Hepatic stellate cell (primary cell): ENCODE measurements at regions not wholly inside any gene's neighbourhood (a gene's known extent, or its start where the extent isn't known, plus 50 kb on each side); places are given as distances from the start of the nearest gene placed in this dataset.
A peak's percentile ranks its signal among the peaks of the same experiment; 100 is the strongest.

Experiments used
- DNase-seq: peaks from one replicate; pipeline ENCODE4 v3.0.0; 2011; ENCODE audit warnings: low spot score

GRCh38 chr5:158406884-158407823, 548.2 kb upstream of the CLINT1 start:
- peak; percentile 7 for DNase-seq

- no peak for DNase-seq
Observed at GRCh38 chr5:158398360-158399201, 539.6 kb upstream of the CLINT1 start.

- no peak for DNase-seq
Observed at GRCh38 chr5:158397278-158397677, 538.3 kb upstream of the CLINT1 start.

- no peak for DNase-seq
Observed at GRCh38 chr5:158394102-158394501, 535.2 kb upstream of the CLINT1 start.

- no peak for DNase-seq
Observed at GRCh38 chr5:158393457-158393856, 534.5 kb upstream of the CLINT1 start.

- DNase-seq = no peak
Observed at GRCh38 chr5:158392753-158393152, 533.8 kb upstream of the CLINT1 start.

GRCh38 chr5:158390577-158390976, 531.6 kb upstream of the CLINT1 start:
- DNase-seq = no peak

GRCh38 chr5:158389786-158390185, 530.8 kb upstream of the CLINT1 start:
- DNase-seq = no peak

GRCh38 chr5:158388021-158388420, 529.1 kb upstream of the CLINT1 start:
- no peak for DNase-seq

GRCh38 chr5:158387499-158387898, 528.6 kb upstream of the CLINT1 start:
- no peak for DNase-seq

GRCh38 chr5:158385982-158386381, 527.0 kb upstream of the CLINT1 start:
- DNase-seq = no peak

- DNase-seq = peak; percentile 40
Observed at GRCh38 chr5:158384535-158385481, 525.9 kb upstream of the CLINT1 start.

- no peak for DNase-seq
Observed at GRCh38 chr5:158383486-158383885, 524.5 kb upstream of the CLINT1 start.

GRCh38 chr5:158382473-158382872, 523.5 kb upstream of the CLINT1 start:
- peak; percentile 75 for DNase-seq

GRCh38 chr5:158381614-158382160, 522.7 kb upstream of the CLINT1 start:
- no peak for DNase-seq

- DNase-seq = no peak
Observed at GRCh38 chr5:158380661-158381060, 521.7 kb upstream of the CLINT1 start.

GRCh38 chr5:158378931-158379330, 520.0 kb upstream of the CLINT1 start:
- DNase-seq = no peak

- no peak for DNase-seq
Observed at GRCh38 chr5:158376679-158377078, 517.7 kb upstream of the CLINT1 start.

GRCh38 chr5:158375531-158375930, 516.6 kb upstream of the CLINT1 start:
- no peak for DNase-seq

GRCh38 chr5:158373608-158374395, 514.9 kb upstream of the CLINT1 start:
- DNase-seq = no peak

GRCh38 chr5:158369241-158369640, 510.3 kb upstream of the CLINT1 start:
- no peak for DNase-seq
